PFSK-1 (cell line): ENCODE measurements at regions not wholly inside any gene's neighbourhood (a gene's known extent, or its start where the extent isn't known, plus 50 kb on each side); places are given as distances from the start of the nearest gene placed in this dataset.

ENCODE experiments used
- FOXP2 ChIP-seq: optimal IDR thresholded peaks from 2 replicates; pipeline ENCODE3; 2011; ENCODE audit warnings: borderline replicate concordance, control low read depth, inconsistent platforms; ENCODE audit not compliant: insufficient read depth; ENCODE audit errors: extremely low read length, extremely low read depth
- POLR2AphosphoS5 ChIP-seq: IDR thresholded peaks from 2 replicates; pipeline ENCODE4 v1.6.1; 2012; ENCODE audit warnings: low read depth, mild to moderate bottlenecking, control low read depth, low read length, moderate library complexity
- REST ChIP-seq, 2 experiments: IDR thresholded peaks; 2 replicates each; pipeline versions ENCODE4 v1.6.1 to v1.8.0; 2011 to 2012; ENCODE audit warnings: low read depth in 2 of 2, low read length in 2 of 2, control low read depth in 1 of 2, inconsistent platforms in 1 of 2, mild to moderate bottlenecking in 1 of 2, moderate library complexity in 1 of 2; ENCODE audit not compliant: insufficient read depth in 1 of 2
- SIN3A ChIP-seq: IDR thresholded peaks from 2 replicates; pipeline ENCODE4 v1.6.1; 2012; ENCODE audit warnings: mild to moderate bottlenecking, low read length, moderate library complexity, borderline replicate concordance; ENCODE audit not compliant: insufficient read depth

DNA sequence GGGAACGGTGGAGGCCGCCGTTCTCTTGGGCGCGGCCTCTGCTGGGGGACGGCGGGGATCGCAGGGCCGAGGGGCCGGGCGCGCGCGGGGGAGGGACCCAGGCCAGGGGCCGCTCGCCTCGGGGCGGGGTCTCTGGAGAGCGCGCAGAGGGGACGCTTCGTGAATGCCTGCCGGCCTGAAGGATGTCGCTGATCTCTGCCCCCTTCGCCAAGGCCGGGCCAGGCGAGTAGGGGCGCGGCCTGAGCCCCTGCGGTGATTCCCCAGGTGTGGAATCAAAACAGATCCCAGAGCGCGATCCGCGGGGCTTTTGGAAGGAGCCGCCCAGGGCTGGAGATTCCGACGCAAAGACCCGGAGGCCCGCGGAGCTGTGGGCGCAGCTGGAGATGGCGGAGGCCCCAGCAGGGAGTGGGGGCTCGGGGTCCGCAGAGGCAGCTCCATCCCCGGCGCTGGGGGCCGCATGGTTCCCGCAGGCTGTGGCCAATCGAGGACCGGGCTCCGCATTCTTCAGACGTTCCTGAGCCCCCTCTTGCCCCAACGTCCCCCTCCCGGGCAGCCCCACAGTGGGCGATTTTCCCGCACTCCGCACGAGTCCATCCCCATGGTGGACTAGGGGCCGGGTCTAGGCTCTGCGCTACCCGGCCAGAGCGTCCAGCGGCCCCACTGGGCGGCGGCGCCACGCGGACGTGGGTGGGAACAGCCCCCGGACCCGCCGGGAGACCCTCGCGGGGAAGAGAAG is 166.0 kb downstream of the ACTR3B start:
- TF ChIP-seq FOXP2 = no peak
- no peak for TF ChIP-seq POLR2AphosphoS5
- no peak for TF ChIP-seq REST (IDR thresholded peaks at IDR 0.05; ENCODE audit: insufficient read depth in 1 of 2, low read depth in 2 of 2, low read length in 2 of 2)
- TF ChIP-seq SIN3A = no peak
